ENCODE measurements at regions not wholly inside any gene's neighbourhood (a gene's known extent, or its start where the extent isn't known, plus 50 kb on each side); places are given as distances from the start of the nearest gene placed in this dataset.

DNA sequence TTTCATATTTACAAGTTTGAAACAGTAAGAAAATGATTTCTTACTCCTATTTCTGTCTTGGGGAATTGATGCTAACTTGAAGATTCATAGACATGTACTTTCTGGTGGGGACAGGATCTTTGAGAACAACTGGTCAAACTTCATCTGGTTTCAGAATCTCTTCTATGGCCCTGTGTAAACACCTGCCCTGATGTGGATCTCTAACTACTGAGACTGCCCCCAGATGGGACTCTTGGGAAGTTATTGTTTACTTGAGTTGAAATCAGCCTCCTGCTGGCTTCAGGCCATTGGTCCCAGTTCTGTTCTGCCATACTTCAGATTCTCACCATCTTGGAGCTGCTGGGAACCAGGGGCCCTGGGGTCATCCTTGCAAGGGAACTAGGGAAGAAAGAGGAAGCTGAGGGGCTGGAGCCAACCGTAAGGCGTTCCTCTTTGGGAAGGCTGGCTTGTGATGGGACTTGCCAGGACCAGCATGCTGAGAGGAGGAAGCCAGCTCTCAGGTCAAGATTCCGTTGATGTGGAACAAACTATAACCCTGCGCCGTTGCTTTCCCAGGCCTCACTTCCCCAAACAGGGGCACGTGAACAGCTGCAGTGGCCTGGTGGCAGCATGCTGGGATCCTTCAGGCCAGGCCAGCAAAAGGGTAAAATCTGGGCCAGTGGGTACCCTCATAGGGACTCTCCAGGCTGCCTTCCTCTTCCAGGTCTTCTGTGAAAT lies 135.5 kb upstream of the CXCR4 start:
- Histone ChIP-seq H3K27me3 (ENCODE audit: control insufficient read depth, insufficient read depth, low read length) (no peaks in the 10 kb centered on the region), H3K9ac (no peak overlapping the region), H3K79me2 (no peaks in the 10 kb centered on the region), H3K9me3 (ENCODE audit: control insufficient read depth, low read length) (no peaks in the 10 kb centered on the region), H3K36me3 (ENCODE audit: control insufficient read depth, insufficient read depth, low read length) (no peaks in the 10 kb centered on the region), H3K4me1 (no peaks in the 10 kb centered on the region), H3K4me3 (ENCODE audit: low read depth, low read length) (no peak overlapping the region), H3K27ac (no peak overlapping the region), H2AFZ (no peak overlapping the region), H3K4me2 (ENCODE audit: low read length) (no peak overlapping the region)
- TF ChIP-seq, protein P1, sequence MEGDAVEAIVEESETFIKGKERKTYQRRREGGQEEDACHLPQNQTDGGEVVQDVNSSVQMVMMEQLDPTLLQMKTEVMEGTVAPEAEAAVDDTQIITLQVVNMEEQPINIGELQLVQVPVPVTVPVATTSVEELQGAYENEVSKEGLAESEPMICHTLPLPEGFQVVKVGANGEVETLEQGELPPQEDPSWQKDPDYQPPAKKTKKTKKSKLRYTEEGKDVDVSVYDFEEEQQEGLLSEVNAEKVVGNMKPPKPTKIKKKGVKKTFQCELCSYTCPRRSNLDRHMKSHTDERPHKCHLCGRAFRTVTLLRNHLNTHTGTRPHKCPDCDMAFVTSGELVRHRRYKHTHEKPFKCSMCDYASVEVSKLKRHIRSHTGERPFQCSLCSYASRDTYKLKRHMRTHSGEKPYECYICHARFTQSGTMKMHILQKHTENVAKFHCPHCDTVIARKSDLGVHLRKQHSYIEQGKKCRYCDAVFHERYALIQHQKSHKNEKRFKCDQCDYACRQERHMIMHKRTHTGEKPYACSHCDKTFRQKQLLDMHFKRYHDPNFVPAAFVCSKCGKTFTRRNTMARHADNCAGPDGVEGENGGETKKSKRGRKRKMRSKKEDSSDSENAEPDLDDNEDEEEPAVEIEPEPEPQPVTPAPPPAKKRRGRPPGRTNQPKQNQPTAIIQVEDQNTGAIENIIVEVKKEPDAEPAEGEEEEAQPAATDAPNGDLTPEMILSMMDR (IDR thresholded peaks at IDR 0.05), result no peak

DNA sequence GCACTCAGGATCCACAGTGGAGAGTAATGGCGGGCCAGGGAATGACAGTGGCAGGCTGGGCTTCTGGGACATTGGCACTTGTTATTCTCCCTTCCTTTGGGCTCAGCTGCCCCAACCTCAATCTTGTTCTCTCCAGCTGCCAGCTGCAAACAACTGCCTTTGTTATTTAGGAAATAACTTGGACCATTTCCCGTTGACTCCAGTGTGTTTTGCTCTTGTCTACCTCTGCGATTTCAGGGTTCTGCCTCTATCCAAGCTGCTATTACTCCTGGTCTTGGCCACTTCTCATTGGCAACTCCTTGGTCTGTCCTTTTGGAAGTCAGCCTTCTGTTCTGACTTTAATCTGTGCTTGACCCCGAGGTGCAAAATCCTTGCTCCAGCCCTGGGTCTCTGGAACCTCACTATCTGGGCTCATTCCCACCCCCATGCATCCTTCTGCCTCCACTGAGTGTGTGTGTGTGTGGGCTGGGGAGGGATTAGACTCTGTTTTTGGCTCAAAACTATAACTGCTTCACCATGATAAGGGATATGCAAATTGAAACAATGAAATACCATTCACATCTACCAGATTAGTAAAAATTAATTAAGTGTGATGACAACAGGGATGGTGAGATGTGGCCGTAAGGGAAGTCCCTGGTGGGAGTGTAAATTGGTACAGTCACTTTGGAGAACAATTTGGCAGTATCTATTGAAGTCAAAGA lies 134.1 kb upstream of the CXCR4 start:
- no peaks in the 10 kb centered on the region for H3K79me2 ChIP-seq
- H3K27me3 ChIP-seq (ENCODE audit: control insufficient read depth, insufficient read depth, low read length), result no peaks in the 10 kb centered on the region
- TF ChIP-seq, protein P1 (IDR thresholded peaks at IDR 0.05), result no peak
- no peaks in the 10 kb centered on the region for H3K4me1 ChIP-seq
- H3K4me3 ChIP-seq (ENCODE audit: low read depth, low read length), result no peak overlapping the region
- no peak overlapping the region for H3K4me2 ChIP-seq (ENCODE audit: low read length)
- H3K9me3 ChIP-seq (ENCODE audit: control insufficient read depth, low read length), result no peaks in the 10 kb centered on the region
- H3K36me3 ChIP-seq (ENCODE audit: control insufficient read depth, insufficient read depth, low read length), result no peaks in the 10 kb centered on the region
- no peak overlapping the region for H3K27ac ChIP-seq
- H3K9ac ChIP-seq, result no peak overlapping the region
- no peak overlapping the region for H2AFZ ChIP-seq

DNA sequence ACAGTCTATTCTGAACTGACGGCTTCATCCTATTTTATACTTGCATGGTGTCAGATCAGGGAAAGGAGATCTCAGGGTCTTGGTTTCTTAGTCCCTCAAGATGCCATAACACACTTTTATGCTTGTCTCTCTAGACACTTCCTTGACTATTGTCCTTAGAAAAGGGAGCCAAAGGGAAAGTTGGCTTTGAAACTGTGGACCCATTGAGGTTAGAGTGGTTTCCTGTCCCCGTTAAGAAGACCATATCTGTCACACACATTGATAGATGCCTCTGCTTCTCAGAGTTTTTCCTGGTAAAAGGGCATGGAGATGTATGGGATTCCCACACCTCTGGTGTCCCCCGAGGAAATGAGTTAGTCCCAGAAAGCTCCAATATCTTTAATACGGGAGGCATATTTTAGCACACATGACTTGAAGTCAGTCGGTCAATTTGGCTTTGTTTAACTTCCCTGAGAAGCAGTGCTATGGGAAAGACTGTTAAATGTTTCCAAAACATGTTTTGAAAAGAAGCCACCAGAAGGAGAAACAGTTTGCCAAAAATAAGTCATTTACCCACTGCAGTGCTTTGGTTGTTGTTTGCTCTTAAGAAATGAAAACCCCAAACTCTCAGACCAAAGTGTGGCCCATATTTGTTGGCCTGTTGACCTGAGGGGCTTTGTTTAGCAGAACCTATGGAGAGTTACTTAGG lies 133.4 kb upstream of the CXCR4 start:
- H3K9me3 ChIP-seq (ENCODE audit: control insufficient read depth, low read length), result no peaks in the 10 kb centered on the region
- H3K36me3 ChIP-seq (ENCODE audit: control insufficient read depth, insufficient read depth, low read length), result no peaks in the 10 kb centered on the region
- H3K27ac ChIP-seq, result no peak overlapping the region
- no peak overlapping the region for H3K4me3 ChIP-seq (ENCODE audit: low read depth, low read length)
- no peak overlapping the region for H2AFZ ChIP-seq
- no peak overlapping the region for H3K9ac ChIP-seq
- TF ChIP-seq, protein P1 (IDR thresholded peaks at IDR 0.05), result no peak
- H3K79me2 ChIP-seq, result no peaks in the 10 kb centered on the region
- no peak overlapping the region for H3K4me2 ChIP-seq (ENCODE audit: low read length)
- no peaks in the 10 kb centered on the region for H3K4me1 ChIP-seq
- no peaks in the 10 kb centered on the region for H3K27me3 ChIP-seq (ENCODE audit: control insufficient read depth, insufficient read depth, low read length)

- Histone ChIP-seq H3K27me3 (ENCODE audit: control insufficient read depth, insufficient read depth, low read length) (no peaks in the 10 kb centered on the region), H3K79me2 (no peaks in the 10 kb centered on the region), H3K4me2 (ENCODE audit: low read length) (no peak overlapping the region), H3K9ac (no peak overlapping the region), H2AFZ (no peak overlapping the region), H3K9me3 (ENCODE audit: control insufficient read depth, low read length) (no peaks in the 10 kb centered on the region), H3K4me3 (ENCODE audit: low read depth, low read length) (no peak overlapping the region), H3K4me1 (no peaks in the 10 kb centered on the region), H3K36me3 (ENCODE audit: control insufficient read depth, insufficient read depth, low read length) (no peaks in the 10 kb centered on the region), H3K27ac (no peak overlapping the region)
- TF ChIP-seq, protein P1 (IDR thresholded peaks at IDR 0.05), result no peak
Measured at GRCh38 chr2:136250131-136250530, 132.2 kb upstream of the CXCR4 start.

All from parathyroid adenoma (tissue), 2 donors.